Osteoblast (primary cell): ENCODE measurements at regions not wholly inside any gene's neighbourhood (a gene's known extent, or its start where the extent isn't known, plus 50 kb on each side); places are given as distances from the start of the nearest gene placed in this dataset.

Source experiments
- DNase-seq: peaks from one replicate; pipeline ENCODE4 v3.0.0; 2011; ENCODE audit warnings: low spot score, mixed read lengths; ENCODE audit not compliant: insufficient read length; ENCODE audit errors: missing footprints
- H2AFZ ChIP-seq: 2 replicates; pipeline ENCODE4 v1.6.0; 2011; ENCODE audit warnings: mild to moderate bottlenecking, low read length
- H3K27ac ChIP-seq: 2 replicates; pipeline ENCODE4 v1.5.1; 2011; ENCODE audit warnings: mild to moderate bottlenecking, low read depth, low read length, moderate library complexity
- H3K27me3 ChIP-seq: 2 replicates; pipeline ENCODE4 v1.6.0; 2012; ENCODE audit warnings: mild to moderate bottlenecking, control low read depth, inconsistent platforms, low read length, moderate library complexity; ENCODE audit not compliant: insufficient read depth
- H3K36me3 ChIP-seq: 2 replicates; pipeline ENCODE4 v1.5.1; 2011; ENCODE audit warnings: mild to moderate bottlenecking, low read length, control low read depth, moderate library complexity; ENCODE audit not compliant: insufficient read depth
- H3K4me1 ChIP-seq: 2 replicates; pipeline ENCODE4 v1.5.1; 2011; ENCODE audit warnings: mild to moderate bottlenecking, low read length, control low read depth, moderate library complexity; ENCODE audit not compliant: insufficient read depth
- H3K4me2 ChIP-seq: 2 replicates; pipeline ENCODE4 v1.6.0; 2011; ENCODE audit warnings: mild to moderate bottlenecking, low read length; ENCODE audit not compliant: insufficient read depth
- H3K4me3 ChIP-seq: fragments of 200-600 bp; sonication (generic); 3 replicates; pipeline ENCODE4 v1.5.1; 2012; ENCODE audit warnings: mild to moderate bottlenecking, low read length, inconsistent platforms; ENCODE audit not compliant: insufficient read depth
- H3K79me2 ChIP-seq: 2 replicates; pipeline ENCODE4 v1.6.0; 2012; ENCODE audit warnings: mild to moderate bottlenecking, low read length, control low read depth, inconsistent platforms; ENCODE audit not compliant: insufficient read depth
- H3K9me3 ChIP-seq: 2 replicates; pipeline ENCODE4 v1.5.1; 2011; ENCODE audit warnings: low read depth, low read length, control low read depth
- H4K20me1 ChIP-seq: 2 replicates; pipeline ENCODE4 v1.6.0; 2012; ENCODE audit warnings: mild to moderate bottlenecking, low read length, control low read depth; ENCODE audit not compliant: insufficient read depth
- CTCF ChIP-seq: IDR thresholded peaks from 2 replicates; pipeline ENCODE4 v1.5.1; 2011; ENCODE audit warnings: mild to moderate bottlenecking, low read depth, low read length, moderate library complexity; ENCODE audit errors: extremely low read depth

GRCh38 chr20:19886661-19887288 lies 128.7 kb downstream of the RIN2 start:
- no peak for DNase-seq
- peak overlapping the region; percentile 47 for H3K4me2 ChIP-seq
- peak overlapping the region; percentile 54 for H3K27ac ChIP-seq
- no peak overlapping the region for H2AFZ ChIP-seq
- no peaks in the 10 kb centered on the region for H4K20me1 ChIP-seq
- no peaks in the 10 kb centered on the region for H3K36me3 ChIP-seq
- no peaks in the 10 kb centered on the region for H3K79me2 ChIP-seq
- H3K4me3 ChIP-seq: no peak overlapping the region
- H3K4me1 ChIP-seq: peaks cover 44% of the 10 kb centered on the region
- H3K9me3 ChIP-seq: no peaks in the 10 kb centered on the region
- H3K27me3 ChIP-seq: no peaks in the 10 kb centered on the region
- peak; percentile 28 for TF ChIP-seq CTCF

- H3K4me1 ChIP-seq: peaks cover 44% of the 10 kb centered on the region
- H3K27ac ChIP-seq: no peak overlapping the region
- H3K27me3 ChIP-seq: no peaks in the 10 kb centered on the region
- DNase-seq: no peak
- TF ChIP-seq CTCF: no peak
- H3K79me2 ChIP-seq: no peaks in the 10 kb centered on the region
- no peaks in the 10 kb centered on the region for H4K20me1 ChIP-seq
- H3K4me3 ChIP-seq: no peak overlapping the region
- peaks cover 2% of the 10 kb centered on the region for H3K36me3 ChIP-seq
- H3K4me2 ChIP-seq: no peak overlapping the region
- no peaks in the 10 kb centered on the region for H3K9me3 ChIP-seq
- no peak overlapping the region for H2AFZ ChIP-seq
These were observed 129.4 kb upstream of the NAA20 start for GRCh38 chr20:19887556-19888268.

GRCh38 chr20:19888269-19888671 lies 128.9 kb upstream of the NAA20 start:
- Histone ChIP-seq H3K79me2 (no peaks in the 10 kb centered on the region), H3K4me1 (peaks cover 44% of the 10 kb centered on the region), H4K20me1 (no peaks in the 10 kb centered on the region), H3K27me3 (no peaks in the 10 kb centered on the region), H3K9me3 (no peaks in the 10 kb centered on the region), H3K4me2 (no peak overlapping the region), H2AFZ (no peak overlapping the region), H3K36me3 (peaks cover 7% of the 10 kb centered on the region), H3K4me3 (no peak overlapping the region), H3K27ac (peak overlapping the region; percentile 85)
- no peak for DNase-seq
- TF ChIP-seq CTCF: no peak
